ACHN (cell line): ENCODE measurements at regions not wholly inside any gene's neighbourhood (a gene's known extent, or its start where the extent isn't known, plus 50 kb on each side); places are given as distances from the start of the nearest gene placed in this dataset.
"Not testable (repeated sequence)": the region's sequence is repeated elsewhere in the genome, so short reads cannot be mapped to it uniquely, and the experiment has no call there.

Experiments used
- DNase-seq: peaks from one replicate; pipeline ENCODE4 v3.0.0-alpha.2; 2015
- in situ Hi-C: cut with HindIII; loops from 2 replicates; pipeline ENCODE4 v1.10.0; 2017; ENCODE audit warnings: low sequenced_read_pairs, low pct_ligation_motif_present, low pct_unique_long_range_greater_than_20kb

- in situ Hi-C loops, DNase-seq: not testable (repeated sequence)
Observed at GRCh38 chr2:131711268-131711667, 183.6 kb downstream of the CCDC74A start.

DNA sequence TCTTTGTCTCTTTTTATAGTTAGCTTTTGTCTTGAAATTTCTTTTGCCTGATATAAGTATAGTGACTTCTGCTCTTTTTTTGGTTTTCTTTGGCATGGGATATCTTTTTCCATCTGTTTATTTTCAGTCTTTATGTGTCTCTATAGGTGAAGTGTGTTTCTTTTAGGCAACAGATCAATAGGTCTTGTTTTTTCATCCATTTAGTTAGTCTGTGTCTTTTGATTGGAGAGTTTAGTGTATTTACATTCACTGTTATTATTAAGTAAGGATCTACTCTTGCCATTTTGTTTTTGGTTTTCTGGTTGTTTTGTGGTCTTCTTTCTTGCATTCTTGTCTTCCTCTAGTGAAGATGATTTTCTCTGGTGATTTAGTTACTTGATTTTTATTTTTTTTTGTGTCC lies 190.2 kb downstream of the CCDC74A start:
- DNase-seq, in situ Hi-C loops: not testable (repeated sequence)

DNA sequence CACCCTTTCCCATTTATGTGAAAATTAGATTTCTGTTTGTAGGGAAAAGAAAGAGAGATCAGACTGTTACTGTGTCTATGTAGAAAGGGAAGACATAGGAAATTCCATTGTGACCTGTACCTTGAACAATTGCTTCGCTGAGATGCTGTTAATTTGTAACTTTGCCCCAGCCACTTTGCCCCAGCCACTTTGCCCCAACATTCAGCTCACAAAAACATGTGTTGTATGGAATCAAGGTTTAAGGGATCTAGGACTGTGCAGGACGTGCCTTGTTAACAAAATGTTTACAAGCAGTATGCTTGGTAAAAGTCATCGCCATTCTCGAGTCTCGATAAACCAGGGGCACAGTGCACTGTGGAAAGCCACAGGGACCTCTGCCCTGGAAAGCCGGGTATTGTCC lies 193.5 kb downstream of the CCDC74A start:
- DNase-seq, in situ Hi-C loops: not testable (repeated sequence)

- DNase-seq, in situ Hi-C loops: not testable (repeated sequence)
Observed at GRCh38 chr2:131722256-131722655, 194.6 kb downstream of the CCDC74A start.

DNA sequence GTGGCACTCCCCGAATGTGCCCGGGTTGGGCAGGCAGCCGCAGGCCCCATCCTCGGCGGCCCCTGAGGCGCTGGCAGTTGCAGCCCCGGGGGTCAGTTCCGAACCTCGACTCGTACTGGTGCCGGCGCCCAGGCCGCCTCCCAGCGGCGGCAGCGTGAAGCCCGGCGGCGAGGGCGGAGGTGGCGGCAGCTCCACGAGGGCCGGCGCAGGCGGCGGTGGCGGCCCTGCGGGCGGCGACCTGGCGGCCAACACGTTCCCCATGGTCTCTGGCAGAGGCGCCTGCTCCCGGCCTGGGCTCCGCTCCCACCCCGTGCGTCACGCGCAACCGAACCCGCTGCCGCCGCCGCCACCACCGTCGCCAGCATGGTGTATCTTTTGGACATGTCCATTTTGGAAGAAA lies 196.3 kb downstream of the CCDC74A start:
- in situ Hi-C loops = no loop called here
- no peak for DNase-seq

GRCh38 chr2:131728451-131728850 lies 200.8 kb downstream of the CCDC74A start:
- in situ Hi-C loops = not testable (repeated sequence)

GRCh38 chr2:131733530-131733929 lies 205.8 kb downstream of the CCDC74A start:
- DNase-seq, in situ Hi-C loops: not testable (repeated sequence)

More at GRCh38 chr2:131728451-131728850, 200.8 kb downstream of the CCDC74A start:
- not testable (repeated sequence) for DNase-seq

DNA sequence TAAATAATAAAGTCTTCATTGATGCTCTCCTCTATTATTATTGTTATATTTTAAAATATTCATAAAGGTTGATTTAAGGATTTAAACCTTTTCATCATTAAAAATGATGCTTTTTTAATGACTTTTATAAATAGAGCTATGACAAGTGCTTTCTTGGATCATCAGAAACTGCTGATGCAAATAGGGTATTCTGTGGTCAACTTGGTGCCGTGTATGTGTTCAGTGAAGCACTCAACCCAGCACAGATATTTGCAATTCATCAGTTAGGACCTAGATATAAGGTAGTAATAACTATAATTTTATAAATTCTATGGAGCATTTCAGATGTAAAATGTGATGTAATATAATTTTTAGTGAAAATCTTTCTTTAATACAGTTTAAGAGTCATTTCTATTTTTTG lies 208.7 kb downstream of the CCDC74A start:
- DNase-seq, in situ Hi-C loops: not testable (repeated sequence)

GRCh38 chr2:131738533-131738932 lies 210.8 kb downstream of the CCDC74A start:
- in situ Hi-C loops, DNase-seq: not testable (repeated sequence)

DNA sequence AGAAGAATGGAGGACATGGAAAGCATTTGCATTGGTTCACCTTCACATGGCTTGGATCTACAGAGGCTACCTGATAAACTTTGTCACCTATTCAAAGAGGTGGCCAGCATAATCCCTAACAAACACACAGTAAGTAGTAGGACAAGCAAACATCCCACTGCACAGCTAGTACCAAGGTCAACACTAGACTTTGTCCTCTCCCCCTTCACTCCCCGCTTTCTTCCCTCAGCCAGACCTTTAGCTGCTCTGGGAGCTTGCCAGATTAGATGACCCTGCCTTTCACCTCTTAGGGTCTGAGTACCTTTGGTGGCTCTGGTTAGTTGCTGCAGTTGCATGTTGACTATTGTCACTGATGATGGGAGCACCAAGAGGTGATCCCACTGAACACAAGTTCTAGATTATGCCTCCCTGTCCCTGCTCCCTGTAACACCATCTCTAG lies 211.3 kb downstream of the CCDC74A start:
- in situ Hi-C loops, DNase-seq: not testable (repeated sequence)

DNA sequence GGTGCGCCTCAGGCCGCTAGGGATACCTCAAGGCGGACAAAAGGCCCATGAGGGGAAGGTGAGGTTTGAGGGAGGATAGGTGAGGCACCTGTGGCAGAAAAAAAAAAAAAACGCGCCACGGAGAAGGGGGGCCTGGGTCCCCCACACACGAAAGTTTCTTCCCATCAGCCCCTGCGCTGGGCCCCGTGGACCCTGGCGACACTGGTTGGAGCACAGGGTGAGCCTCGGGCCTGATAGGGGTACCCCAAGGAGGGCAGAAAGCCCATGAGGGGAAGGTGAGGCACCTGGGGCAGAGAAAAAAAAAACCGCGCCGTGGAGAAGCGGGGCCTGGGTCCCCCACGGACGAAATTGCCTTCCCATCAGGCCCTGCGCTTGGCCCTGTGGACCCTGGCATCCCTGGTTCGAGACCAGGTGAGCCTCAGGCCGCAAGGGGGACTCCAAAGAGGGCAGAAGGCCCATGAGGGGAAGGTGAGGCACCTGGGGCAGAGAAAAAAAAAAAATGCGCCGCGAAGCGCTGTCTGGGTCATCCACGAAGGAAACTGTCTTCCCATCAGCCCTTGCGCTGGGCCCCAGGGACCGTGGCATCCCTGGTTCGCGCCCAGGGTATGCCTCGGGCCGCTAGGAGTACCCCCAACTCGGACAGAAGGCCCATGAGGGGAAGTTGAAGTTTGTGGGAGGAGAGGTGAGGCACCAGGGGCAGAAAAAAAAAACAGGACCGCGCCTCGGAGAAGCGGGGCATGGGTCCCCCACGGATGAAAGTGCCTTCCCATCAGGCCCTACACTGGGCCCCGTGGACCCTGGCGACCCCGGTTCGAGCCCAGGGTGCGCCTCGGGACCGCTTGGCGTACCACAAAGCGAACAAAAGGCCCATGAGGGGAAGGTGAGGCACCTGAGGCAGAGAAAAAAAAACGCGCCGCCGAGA lies 226.2 kb downstream of the CCDC74A start:
- in situ Hi-C loops = no loop called here

GRCh38 chr2:131754929-131755720 lies 227.4 kb downstream of the CCDC74A start:
- in situ Hi-C loops = no loop called here
- DNase-seq = no peak

More for the DNA sequence above, 226.2 kb downstream of the CCDC74A start:
- DNase-seq = no peak

DNA sequence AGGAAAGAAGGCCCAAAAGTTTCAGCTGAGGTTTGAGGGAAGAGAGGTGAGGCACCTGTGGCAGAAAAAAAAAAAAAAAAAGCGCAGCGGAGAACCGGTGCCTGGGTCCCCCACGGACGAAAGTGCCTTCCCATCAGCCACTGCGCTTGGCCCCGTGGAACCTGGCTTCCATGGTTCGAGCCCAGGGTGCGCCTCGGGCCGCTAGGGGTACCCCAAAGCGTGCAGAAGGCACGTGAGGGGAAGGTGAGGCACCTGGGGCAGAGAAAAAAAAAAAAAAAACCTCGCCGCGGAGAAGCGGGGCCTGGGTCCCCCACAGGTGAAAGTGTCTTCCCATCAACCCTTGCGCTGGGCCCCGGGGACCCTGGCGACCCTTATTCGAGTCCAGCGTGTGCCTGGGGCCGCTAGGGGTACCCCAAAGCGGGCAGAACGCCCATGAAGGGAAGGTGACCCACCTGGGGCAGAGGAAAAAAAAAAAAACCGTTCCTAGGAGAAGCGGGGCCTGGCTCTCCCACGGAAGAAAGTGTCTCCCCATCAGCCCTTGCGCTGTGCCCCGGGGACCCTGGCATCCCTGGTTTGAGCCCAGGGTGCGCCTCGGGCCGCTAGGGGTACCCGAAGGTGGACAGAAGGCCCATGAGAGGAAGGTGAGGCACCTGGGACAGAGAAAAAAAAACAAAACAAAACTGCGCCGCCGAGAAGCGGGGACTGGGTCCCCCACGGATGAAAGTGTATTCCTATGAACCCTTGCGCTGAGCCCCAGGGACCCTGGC lies 228.6 kb downstream of the CCDC74A start:
- DNase-seq = no peak
- in situ Hi-C loops = no loop called here

GRCh38 chr2:131758941-131759340 lies 231.3 kb downstream of the CCDC74A start:
- in situ Hi-C loops, DNase-seq: not testable (repeated sequence)

- DNase-seq, in situ Hi-C loops: not testable (repeated sequence)
Observed at GRCh38 chr2:131774955-131775555, 247.4 kb downstream of the CCDC74A start.

DNA sequence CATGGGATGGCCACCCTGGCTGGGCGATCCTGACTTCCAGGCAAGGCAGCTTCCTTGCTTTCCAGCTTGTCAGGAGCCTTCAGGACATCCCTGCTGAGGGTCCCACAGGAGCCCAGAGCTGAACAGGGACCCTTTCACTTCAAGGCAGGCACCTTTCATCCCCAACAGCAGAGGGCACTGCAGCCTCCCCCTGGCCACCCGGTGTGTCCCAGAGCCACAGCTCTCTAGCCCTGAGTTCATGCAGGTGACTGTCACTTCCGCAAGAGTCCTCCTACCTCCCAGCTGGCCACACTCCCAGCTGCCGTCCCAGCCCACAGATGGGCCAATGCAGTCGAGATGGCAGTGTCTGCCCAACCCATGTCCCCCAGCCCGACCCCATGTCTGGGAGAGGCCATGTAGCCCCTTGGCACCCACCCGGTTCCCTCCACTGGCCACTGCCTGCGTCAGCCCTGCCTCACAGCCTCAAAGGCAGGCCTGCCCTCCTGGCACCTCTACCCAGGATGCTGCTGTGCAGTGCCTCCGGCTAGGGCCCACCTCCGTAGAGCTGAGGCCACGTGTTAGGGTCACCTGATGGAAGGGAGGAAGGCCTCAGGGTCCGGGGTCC lies 248.3 kb downstream of the CCDC74A start:
- in situ Hi-C loops, DNase-seq: not testable (repeated sequence)

- DNase-seq, in situ Hi-C loops: not testable (repeated sequence)
Observed at GRCh38 chr2:131780446-131780845, 252.8 kb downstream of the CCDC74A start.
